Natural killer cell (primary cell): ENCODE measurements at regions not wholly inside any gene's neighbourhood (a gene's known extent, or its start where the extent isn't known, plus 50 kb on each side); places are given as distances from the start of the nearest gene placed in this dataset.
A peak's percentile ranks its signal among the peaks of the same experiment; 100 is the strongest.

Experiments used
- ATAC-seq, 3 donors: fragments of 150-1000 bp in 2 of 3; fragments of 200-7000 bp in 1 of 3; cut with Tn5 transposase; 1 replicate in 1 of 3; 2 replicates in 2 of 3; pipeline ENCODE4 v1.10.0; 2021; ENCODE audit warnings: mild to moderate bottlenecking in 2 of 3, moderate library complexity in 2 of 3
- DNase-seq, 2 donors: peaks; one replicate each; pipeline versions ENCODE4 v3.0.0 to v3.0.0-alpha.2; 2013 to 2021; ENCODE audit warnings: mixed read lengths in 1 of 2
- H3K27ac ChIP-seq: one replicate; pipeline ENCODE4 v1.5.1; 2013; ENCODE audit warnings: mild to moderate bottlenecking, low read length
- H3K27me3 ChIP-seq: one replicate; pipeline ENCODE4 v1.6.1; 2013; ENCODE audit warnings: low read length; ENCODE audit not compliant: control insufficient read depth, insufficient read depth
- H3K36me3 ChIP-seq: one replicate; pipeline ENCODE4 v1.6.1; 2013; ENCODE audit warnings: low read length; ENCODE audit not compliant: control insufficient read depth, insufficient read depth
- H3K4me1 ChIP-seq: one replicate; pipeline ENCODE4 v1.6.1; 2013; ENCODE audit warnings: low read length; ENCODE audit not compliant: control insufficient read depth, insufficient read depth
- H3K4me3 ChIP-seq: one replicate; pipeline ENCODE4 v1.5.1; 2013; ENCODE audit warnings: low read length
- H3K9me3 ChIP-seq: one replicate; pipeline ENCODE4 v1.6.1; 2013; ENCODE audit warnings: low read length; ENCODE audit not compliant: control insufficient read depth, insufficient read depth
- H3K27ac Mint-ChIP-seq, 2 donors: one replicate each; pipeline ENCODE4 v1.8.0; 2022; ENCODE audit warnings: mild to moderate bottlenecking in 2 of 2, mixed read lengths in 2 of 2, moderate library complexity in 1 of 2
- H3K27me3 Mint-ChIP-seq, 2 donors: one replicate each; pipeline ENCODE4 v1.8.0; 2022; ENCODE audit warnings: low read depth in 2 of 2, mixed read lengths in 2 of 2
- H3K36me3 Mint-ChIP-seq: one replicate; pipeline ENCODE4 v1.8.0; 2022; ENCODE audit warnings: mixed read lengths
- H3K4me1 Mint-ChIP-seq, 2 donors: one replicate each; pipeline ENCODE4 v1.8.0; 2022; ENCODE audit warnings: mixed read lengths in 2 of 2
- H3K4me3 Mint-ChIP-seq: one replicate; pipeline ENCODE4 v1.8.0; 2022; ENCODE audit warnings: mild to moderate bottlenecking, moderate library complexity, mixed read lengths
- H3K9me3 Mint-ChIP-seq, 2 donors: one replicate each; pipeline ENCODE4 v1.8.0; 2022; ENCODE audit warnings: mixed read lengths in 2 of 2
- WGBS: methylation state at CpG from one replicate; pipeline ENCODE4 v1.1.7; 2013; ENCODE audit warnings: missing lambda C conversion rate; ENCODE audit not compliant: insufficient coverage; 5-methylcytosine and 5-hydroxymethylcytosine counted together
- intact Hi-C: fragments of 100-400 bp; cut with micrococcal nuclease; formaldehyde crosslinking; loops from one replicate; pipeline ENCODE4 v1.14.2; 2022
- TF ChIP-seq, protein P1 (sequence below): fragments of 200-600 bp; IDR thresholded peaks from one replicate; pipeline ENCODE4 v1.8.0; 2022; ENCODE audit warnings: antibody characterized with exemption

DNA sequence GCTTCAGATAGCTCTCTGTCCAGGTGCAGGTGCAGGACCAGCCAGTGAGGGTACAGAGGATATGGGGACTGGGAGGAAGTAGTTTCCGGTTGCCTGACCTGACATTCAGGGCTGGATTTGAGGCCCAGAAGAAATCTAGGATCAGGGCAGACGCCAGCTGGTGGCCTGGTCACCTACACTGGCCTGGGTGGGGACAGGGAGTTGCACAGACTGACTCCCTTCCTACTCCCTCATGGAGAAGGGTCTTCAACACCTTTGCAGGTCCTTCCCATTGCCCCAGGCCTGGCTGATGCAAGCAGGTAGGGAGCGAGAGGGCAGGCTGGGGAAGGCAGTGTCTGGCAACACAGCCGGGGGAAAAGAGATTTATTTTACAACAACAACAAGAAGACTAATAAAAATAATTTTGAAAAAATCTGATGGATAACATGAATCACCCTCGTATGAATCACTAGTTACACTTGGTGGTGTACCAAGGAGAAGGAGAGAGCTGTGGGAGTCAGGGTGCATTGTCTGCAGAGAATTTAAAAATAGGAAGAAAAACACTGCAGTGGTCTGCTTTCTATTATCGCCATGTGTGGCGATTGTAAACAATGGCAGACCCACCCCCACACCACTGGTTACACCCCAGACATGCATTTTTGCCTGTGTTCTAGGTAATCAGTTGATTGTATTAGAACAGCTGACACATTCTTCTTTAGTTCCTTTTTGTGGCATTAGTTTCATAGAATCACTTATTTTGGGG lies 62.3 kb upstream of the SNX9 start:
- Histone ChIP-seq H3K27me3 (no peaks in the 10 kb centered on the region), H3K4me1 (peaks cover 41% of the 10 kb centered on the region), H3K36me3 (no peaks in the 10 kb centered on the region), H3K4me3 (no peak overlapping the region), H3K27ac (no peak overlapping the region), H3K9me3 (no peaks in the 10 kb centered on the region)
- intact Hi-C loops: loop anchor here (5.0 kb wide), 3 partner anchors 62 to 1277 kb away; partner anchors contain the start of gene SNX9
- Mint-ChIP-seq H3K27me3 (peaks cover 22 to 29% of the 10 kb centered on the region in 2 donors), H3K27ac (peak overlapping the region in 1 of 2 donors; percentile 71), H3K4me1 (peaks cover 21 to 39% of the 10 kb centered on the region in 2 donors), H3K36me3 (no peaks in the 10 kb centered on the region), H3K9me3 (no peaks in the 10 kb centered on the region), H3K4me3 (no peak overlapping the region)
- no peak for ATAC-seq
- DNase-seq: no peak
- TF ChIP-seq, protein P1, sequence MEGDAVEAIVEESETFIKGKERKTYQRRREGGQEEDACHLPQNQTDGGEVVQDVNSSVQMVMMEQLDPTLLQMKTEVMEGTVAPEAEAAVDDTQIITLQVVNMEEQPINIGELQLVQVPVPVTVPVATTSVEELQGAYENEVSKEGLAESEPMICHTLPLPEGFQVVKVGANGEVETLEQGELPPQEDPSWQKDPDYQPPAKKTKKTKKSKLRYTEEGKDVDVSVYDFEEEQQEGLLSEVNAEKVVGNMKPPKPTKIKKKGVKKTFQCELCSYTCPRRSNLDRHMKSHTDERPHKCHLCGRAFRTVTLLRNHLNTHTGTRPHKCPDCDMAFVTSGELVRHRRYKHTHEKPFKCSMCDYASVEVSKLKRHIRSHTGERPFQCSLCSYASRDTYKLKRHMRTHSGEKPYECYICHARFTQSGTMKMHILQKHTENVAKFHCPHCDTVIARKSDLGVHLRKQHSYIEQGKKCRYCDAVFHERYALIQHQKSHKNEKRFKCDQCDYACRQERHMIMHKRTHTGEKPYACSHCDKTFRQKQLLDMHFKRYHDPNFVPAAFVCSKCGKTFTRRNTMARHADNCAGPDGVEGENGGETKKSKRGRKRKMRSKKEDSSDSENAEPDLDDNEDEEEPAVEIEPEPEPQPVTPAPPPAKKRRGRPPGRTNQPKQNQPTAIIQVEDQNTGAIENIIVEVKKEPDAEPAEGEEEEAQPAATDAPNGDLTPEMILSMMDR: no peak
- 82% methylated on average over 3 of the region's 7 CpGs for WGBS

DNA sequence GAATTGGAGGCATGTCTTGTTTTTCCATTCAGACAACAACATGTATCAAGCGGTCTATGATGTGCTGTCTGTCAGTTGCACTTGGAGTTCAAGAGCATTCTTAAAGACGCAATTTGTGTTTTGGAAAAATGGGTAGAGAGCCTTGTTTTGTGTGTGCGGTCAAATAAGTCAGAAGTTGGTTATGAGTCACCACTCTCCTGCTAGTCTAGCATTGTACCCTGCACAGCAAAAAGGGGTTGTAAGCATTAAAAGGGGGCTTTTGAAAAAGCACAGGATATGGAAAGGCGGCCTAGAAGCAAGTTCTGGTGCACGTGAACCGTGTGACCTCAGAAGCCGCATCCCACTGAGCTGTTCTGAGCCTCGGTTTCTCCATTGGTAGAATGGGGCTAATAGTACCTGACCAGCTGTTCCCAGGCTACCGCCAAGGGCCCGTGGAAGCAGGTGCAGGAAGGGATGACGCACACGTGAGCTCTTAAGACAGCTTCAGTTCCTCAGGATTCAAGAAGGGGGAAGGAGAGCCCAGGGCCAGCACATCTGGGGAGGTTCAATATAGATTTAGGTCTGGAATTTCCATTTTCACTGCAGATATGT lies 61.6 kb upstream of the SNX9 start:
- H3K4me3 ChIP-seq: no peak overlapping the region
- H3K36me3 ChIP-seq: no peaks in the 10 kb centered on the region
- intact Hi-C loops: loop anchor here (5.0 kb wide), 3 partner anchors 61 to 1276 kb away; partner anchors contain the start of gene SNX9
- ATAC-seq (no peak), DNase-seq (peak in 1 of 2 donors; percentile 73)
- WGBS: 63% methylated on average over 12 of the region's 12 CpGs
- no peaks in the 10 kb centered on the region for H3K27me3 ChIP-seq
- Mint-ChIP-seq H3K27ac (peak overlapping the region in 1 of 2 donors; percentile 71), H3K4me3 (no peak overlapping the region), H3K9me3 (no peaks in the 10 kb centered on the region), H3K4me1 (peaks cover 21 to 39% of the 10 kb centered on the region in 2 donors), H3K27me3 (peaks cover 22 to 24% of the 10 kb centered on the region in 2 donors), H3K36me3 (no peaks in the 10 kb centered on the region)
- H3K9me3 ChIP-seq: no peaks in the 10 kb centered on the region
- peaks cover 40% of the 10 kb centered on the region for H3K4me1 ChIP-seq
- TF ChIP-seq, protein P1: no peak
- H3K27ac ChIP-seq: no peak overlapping the region

DNA sequence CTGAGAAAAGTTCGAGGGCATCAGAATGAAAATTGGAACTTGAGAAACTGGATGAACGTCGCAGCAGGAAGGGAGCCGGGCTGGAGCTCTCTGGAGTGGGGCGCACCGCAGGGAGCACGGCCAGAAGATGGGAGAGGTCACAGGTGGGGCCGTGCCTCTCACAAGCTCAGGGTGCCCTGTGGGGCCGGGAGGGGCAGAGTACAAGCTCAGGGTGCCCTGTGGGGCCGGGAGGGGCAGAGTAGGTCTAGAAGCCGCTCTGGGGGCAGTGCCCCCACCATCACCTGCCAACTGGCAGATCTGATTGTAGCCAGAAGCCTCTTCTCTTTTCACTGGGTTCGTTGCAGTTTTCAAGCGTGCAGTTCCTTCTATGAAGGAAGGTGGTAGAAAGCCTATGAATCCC lies 61.1 kb upstream of the SNX9 start:
- intact Hi-C loops: loop anchor here (5.0 kb wide), 3 partner anchors 60 to 1275 kb away; partner anchors contain the start of gene SNX9
- no peak for DNase-seq
- TF ChIP-seq, protein P1: no peak
- H3K4me3 Mint-ChIP-seq: no peak overlapping the region
- peaks cover 20 to 22% of the 10 kb centered on the region in 2 donors for H3K27me3 Mint-ChIP-seq
- H3K27ac Mint-ChIP-seq: peak overlapping the region in 1 of 2 donors; percentile 71
- no peaks in the 10 kb centered on the region for H3K9me3 Mint-ChIP-seq
- no peak for ATAC-seq
- Histone ChIP-seq H3K9me3 (no peaks in the 10 kb centered on the region), H3K27me3 (no peaks in the 10 kb centered on the region), H3K27ac (no peak overlapping the region), H3K4me1 (peaks cover 35% of the 10 kb centered on the region), H3K36me3 (no peaks in the 10 kb centered on the region), H3K4me3 (no peak overlapping the region)
- peaks cover 21 to 39% of the 10 kb centered on the region in 2 donors for H3K4me1 Mint-ChIP-seq
- no peaks in the 10 kb centered on the region for H3K36me3 Mint-ChIP-seq
- 87% methylated on average over 13 of the region's 13 CpGs for WGBS
